PC-9 (cell line): ENCODE measurements at regions not wholly inside any gene's neighbourhood (a gene's known extent, or its start where the extent isn't known, plus 50 kb on each side); places are given as distances from the start of the nearest gene placed in this dataset.

Experiments used
- BruUV-seq: library from RNA; stranded (reverse); fragments of 400-500 nt; replicated peaks from 2 replicates; lab custom pipeline; 2021; lab: Mats Ljungman, UMichigan
- CTCF ChIA-PET: fragments of 300-600 bp; sonication (Branson Sonifier 250); formaldehyde crosslinking; loops from one replicate; lab custom pipeline; 2022; ENCODE audit warnings: antibody characterized with exemption; lab: Charles Lee
- POLR2A ChIA-PET: fragments of 300-600 bp; sonication (Branson Sonifier 250); formaldehyde crosslinking; loops from one replicate; lab custom pipeline; 2022; ENCODE audit warnings: antibody characterized with exemption; ENCODE audit not compliant: unreplicated experiment; lab: Charles Lee
- DNase-seq, 2 experiments: peaks; one replicate each; pipeline versions ENCODE4 v3.0.0 to v3.0.0-alpha.2; 2015 to 2022; ENCODE audit warnings: mixed read lengths in 1 of 2
- H2AFZ ChIP-seq: fragments of 200-600 bp; sonication (generic); 2 replicates; pipeline ENCODE4 v1.8.1; 2017; ENCODE audit warnings: antibody characterized with exemption
- H3F3A ChIP-seq: fragments of 200-600 bp; sonication (generic); 2 replicates; pipeline ENCODE4 v1.8.1; 2017; ENCODE audit warnings: antibody characterized with exemption, mild to moderate bottlenecking, low read depth; ENCODE audit not compliant: insufficient read depth
- H3K27ac ChIP-seq: fragments of 200-600 bp; sonication (generic); 2 replicates; pipeline ENCODE4 v1.6.1; 2016; ENCODE audit warnings: mixed run types
- H3K27me3 ChIP-seq: fragments of 200-600 bp; sonication (generic); 2 replicates; pipeline ENCODE4 v1.6.1; 2016; ENCODE audit warnings: low read depth, mixed run types; ENCODE audit not compliant: insufficient read depth
- H3K36me3 ChIP-seq: fragments of 200-600 bp; sonication (generic); 2 replicates; pipeline ENCODE4 v1.6.1; 2016; ENCODE audit warnings: low read depth, mixed run types
- H3K4me1 ChIP-seq: fragments of 200-600 bp; sonication (generic); replicated peaks from 2 replicates; pipeline ENCODE4 v1.6.1; 2016; ENCODE audit warnings: mixed run types; ENCODE audit not compliant: insufficient read depth
- H3K4me2 ChIP-seq: fragments of 200-600 bp; sonication (generic); 2 replicates; pipeline ENCODE4 v1.6.1; 2017; ENCODE audit warnings: mixed run types
- H3K4me3 ChIP-seq: fragments of 200-600 bp; sonication (generic); 2 replicates; pipeline ENCODE4 v1.6.1; 2016; ENCODE audit warnings: mixed run types
- H3K79me2 ChIP-seq: fragments of 200-600 bp; sonication (generic); 2 replicates; pipeline ENCODE4 v1.6.1; 2017; ENCODE audit warnings: low read depth, mixed run types
- H3K9me2 ChIP-seq: fragments of 200-600 bp; sonication (generic); 2 replicates; pipeline ENCODE4 v1.8.1; 2017; ENCODE audit warnings: mild to moderate bottlenecking; ENCODE audit not compliant: insufficient read depth
- H3K9me3 ChIP-seq: fragments of 200-600 bp; sonication (generic); 2 replicates; pipeline ENCODE4 v1.8.1; 2016; ENCODE audit warnings: low read depth; ENCODE audit not compliant: insufficient read depth
- H4K20me1 ChIP-seq: fragments of 200-600 bp; sonication (generic); 2 replicates; pipeline ENCODE4 v1.8.1; 2017; ENCODE audit not compliant: insufficient read depth
- CTCF ChIP-seq: fragments of 200-600 bp; sonication (generic); conservative IDR thresholded peaks from 2 replicates; pipeline ENCODE4 v1.6.1; 2017; ENCODE audit warnings: mixed run types, antibody characterized with exemption, mild to moderate bottlenecking, moderate library complexity
- EZH2 ChIP-seq: fragments of 200-600 bp; sonication (generic); IDR thresholded peaks from 2 replicates; pipeline ENCODE4 v1.8.0; 2017; ENCODE audit warnings: antibody characterized with exemption, low read depth
- intact Hi-C: fragments of 100-400 bp; cut with micrococcal nuclease; formaldehyde crosslinking; loops from one replicate; pipeline ENCODE4 v1.10.0; 2022; ENCODE audit not compliant: unreplicated experiment

GRCh38 chr18:70598406-70598805 lies 309.6 kb downstream of the SOCS6 start:
- no peak overlapping the region for H3K4me3 ChIP-seq
- ChIA-PET POLR2A (no interaction called here), CTCF (no interaction called here)
- DNase-seq = no peak
- no peak overlapping the region for H3K4me2 ChIP-seq
- no peaks in the 10 kb centered on the region for H3F3A ChIP-seq
- TF ChIP-seq EZH2 = no peak
- no peak for TF ChIP-seq CTCF
- H3K9me2 ChIP-seq = no peaks in the 10 kb centered on the region; the same call in 1 of the 2 replicates
- H3K27ac ChIP-seq = no peak overlapping the region
- H3K27me3 ChIP-seq = no peaks in the 10 kb centered on the region
- no TSS peak for BruUV-seq
- intact Hi-C loops = no loop called here
- H2AFZ ChIP-seq = no peak overlapping the region
- H4K20me1 ChIP-seq = no peaks in the 10 kb centered on the region
- H3K79me2 ChIP-seq = no peaks in the 10 kb centered on the region
- no peaks in the 10 kb centered on the region for H3K4me1 ChIP-seq
- H3K9me3 ChIP-seq = no peaks in the 10 kb centered on the region
- no peaks in the 10 kb centered on the region for H3K36me3 ChIP-seq

GRCh38 chr18:70582981-70583380 lies 294.1 kb downstream of the SOCS6 start:
- ChIA-PET CTCF (no interaction called here), POLR2A (no interaction called here)
- Histone ChIP-seq H3K4me2 (no peak overlapping the region), H3K27ac (no peak overlapping the region), H2AFZ (no peak overlapping the region), H4K20me1 (no peaks in the 10 kb centered on the region), H3K79me2 (no peaks in the 10 kb centered on the region), H3K36me3 (no peaks in the 10 kb centered on the region), H3K4me3 (no peak overlapping the region), H3K27me3 (no peaks in the 10 kb centered on the region), H3K9me3 (no peaks in the 10 kb centered on the region), H3F3A (no peaks in the 10 kb centered on the region), H3K9me2 (no peaks in the 10 kb centered on the region), H3K4me1 (no peaks in the 10 kb centered on the region)
- DNase-seq = no peak
- no TSS peak for BruUV-seq
- intact Hi-C loops = no loop called here
- TF ChIP-seq EZH2 (no peak), CTCF (no peak)

- intact Hi-C loops = no loop called here
- no peak for DNase-seq
- no peak overlapping the region for H2AFZ ChIP-seq
- no peaks in the 10 kb centered on the region for H3K36me3 ChIP-seq
- no peaks in the 10 kb centered on the region for H3K79me2 ChIP-seq
- no peak overlapping the region for H3K4me2 ChIP-seq
- H3F3A ChIP-seq = no peaks in the 10 kb centered on the region
- POLR2A ChIA-PET = no interaction called here
- BruUV-seq = no TSS peak
- no peaks in the 10 kb centered on the region for H3K27me3 ChIP-seq
- H3K4me1 ChIP-seq = no peaks in the 10 kb centered on the region
- TF ChIP-seq EZH2 (no peak), CTCF (peak; percentile 29; the same call in 1 of the 2 replicates)
- no peaks in the 10 kb centered on the region for H3K9me3 ChIP-seq
- CTCF ChIA-PET = no interaction called here
- no peaks in the 10 kb centered on the region for H3K9me2 ChIP-seq
- H3K4me3 ChIP-seq = no peak overlapping the region
- H4K20me1 ChIP-seq = no peaks in the 10 kb centered on the region
- no peak overlapping the region for H3K27ac ChIP-seq
These were observed 289.6 kb downstream of the SOCS6 start for GRCh38 chr18:70578480-70578879.
